ENCODE measurements at regions not wholly inside any gene's neighbourhood (a gene's known extent, or its start where the extent isn't known, plus 50 kb on each side); places are given as distances from the start of the nearest gene placed in this dataset.

GRCh38 chr7:12518920-12519681 lies 51.4 kb upstream of the SCIN start:
- no peak for DNase-seq (ENCODE audit: low read depth in 3 of 3)

GRCh38 chr7:12519682-12520009 lies 50.9 kb upstream of the SCIN start:
- no peak for DNase-seq (ENCODE audit: low read depth in 3 of 3)
